GDM1 (cell line): ENCODE measurements at regions not wholly inside any gene's neighbourhood (a gene's known extent, or its start where the extent isn't known, plus 50 kb on each side); places are given as distances from the start of the nearest gene placed in this dataset.

Experiments
- DNase-seq: peaks from one replicate; lab custom pipeline; 2025; lab: John Stamatoyannopoulos, UW

DNA sequence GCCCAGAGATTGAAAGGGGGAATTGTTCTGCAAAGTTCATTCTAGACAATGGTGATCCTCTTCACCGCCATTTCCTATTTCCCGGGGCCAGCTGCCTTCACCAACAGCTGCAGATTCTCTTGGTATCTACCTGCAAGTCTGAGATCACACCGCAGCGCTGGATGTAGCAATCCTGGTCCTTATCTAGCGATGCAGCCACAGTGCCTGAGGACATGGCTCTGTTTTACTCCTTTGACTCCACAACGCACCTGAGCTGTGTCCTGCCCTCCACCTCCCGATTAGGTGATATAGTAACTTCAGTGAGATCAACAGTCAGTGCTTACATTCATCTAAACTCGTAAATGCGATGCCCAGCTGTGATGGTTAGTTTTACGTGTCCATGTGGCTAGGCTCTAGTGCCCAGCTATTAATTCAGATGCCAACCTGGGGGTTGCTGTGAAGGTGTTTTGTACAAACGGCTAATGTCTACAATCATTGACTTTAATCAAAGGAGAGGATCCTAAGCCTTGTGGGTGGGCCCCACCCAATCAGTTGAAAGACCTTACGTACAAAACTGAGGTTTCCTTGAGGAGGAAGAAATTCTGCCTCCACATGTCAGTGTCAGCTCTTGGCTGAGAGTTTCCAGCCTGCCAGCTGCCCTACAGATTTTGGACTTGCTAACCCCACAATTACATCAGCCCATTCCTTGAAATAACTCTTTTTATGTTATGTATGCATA is 189.8 kb downstream of the SH3BP4 start:
- no peak for DNase-seq

DNA sequence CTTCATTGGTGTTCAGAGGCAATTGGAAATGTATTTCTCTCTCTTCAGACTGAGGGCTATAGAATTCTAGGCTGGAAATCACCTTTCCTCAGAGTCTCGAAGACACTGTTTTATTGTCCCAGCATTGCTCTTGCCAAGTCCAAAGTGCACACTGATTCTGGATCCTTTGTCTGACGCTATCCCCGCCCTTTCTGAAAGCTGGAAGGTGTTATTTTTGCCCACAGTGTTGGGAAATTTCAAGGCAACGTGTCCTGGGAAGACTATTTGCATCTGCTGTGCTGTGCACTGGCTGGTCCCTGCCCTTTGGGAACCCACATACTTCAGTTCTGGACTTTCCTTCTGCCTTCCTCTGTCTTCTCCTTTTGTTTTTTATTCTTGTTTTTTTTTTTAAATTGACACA is 190.8 kb downstream of the SH3BP4 start:
- DNase-seq = no peak

DNA sequence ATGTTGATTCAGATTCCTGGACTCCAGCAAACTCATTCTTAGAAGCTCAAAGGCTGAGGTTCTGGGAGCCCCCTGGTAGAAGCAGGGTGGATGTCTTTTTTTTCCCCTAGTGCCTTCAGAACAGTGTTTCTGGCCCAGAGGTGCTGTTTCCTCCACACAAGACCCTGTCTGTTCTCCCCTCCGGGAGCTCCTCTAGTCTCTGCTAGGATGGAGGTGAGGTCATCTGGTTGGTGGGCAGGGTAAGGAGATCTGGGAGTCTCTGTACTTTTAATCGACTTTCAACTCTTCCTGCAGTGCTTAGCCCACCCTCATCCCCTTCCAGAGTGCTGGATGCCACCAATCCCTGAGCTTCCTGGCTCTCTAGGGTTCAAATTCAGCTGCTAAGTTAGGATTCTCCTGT is 192.0 kb downstream of the SH3BP4 start:
- no peak for DNase-seq

DNA sequence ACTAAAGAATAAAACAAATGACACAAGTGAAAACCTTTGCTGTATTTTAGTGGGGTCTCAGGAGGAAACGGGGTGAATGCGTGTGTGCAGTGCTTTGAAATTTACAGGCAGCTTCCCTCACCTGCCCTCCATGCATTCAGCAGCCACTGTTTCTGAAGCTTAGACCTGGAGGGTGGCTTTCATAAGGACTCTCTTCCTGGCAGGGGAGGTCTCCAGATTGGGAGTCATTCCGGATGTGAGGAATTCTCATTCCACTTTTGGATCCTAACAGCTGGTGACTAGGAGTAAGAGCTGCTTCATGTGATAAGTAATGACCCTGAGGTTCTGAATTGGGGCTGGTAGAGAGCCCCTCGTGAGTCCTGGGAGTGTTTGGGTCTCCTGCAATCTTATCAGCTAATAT is 192.5 kb downstream of the SH3BP4 start:
- DNase-seq = no peak

DNA sequence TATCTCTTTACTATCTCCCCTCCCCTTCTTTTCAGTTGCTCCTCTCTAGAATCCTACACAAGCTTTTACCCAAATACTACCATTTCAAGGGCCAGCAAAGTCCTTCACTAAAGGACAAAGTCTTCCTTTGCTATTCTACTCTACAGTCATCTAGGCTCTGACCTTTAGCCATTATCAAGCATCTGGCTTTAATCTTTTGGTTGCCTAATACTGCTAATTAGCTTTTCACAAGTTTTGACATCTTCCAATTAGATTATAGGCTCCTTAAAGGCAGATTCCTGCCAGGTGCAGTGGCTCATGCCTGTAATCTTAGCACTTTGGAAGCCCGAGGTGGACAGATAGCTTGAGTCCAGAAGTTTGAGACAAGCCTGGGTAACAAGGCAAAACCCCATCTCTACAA is 194.4 kb downstream of the SH3BP4 start:
- no peak for DNase-seq

DNA sequence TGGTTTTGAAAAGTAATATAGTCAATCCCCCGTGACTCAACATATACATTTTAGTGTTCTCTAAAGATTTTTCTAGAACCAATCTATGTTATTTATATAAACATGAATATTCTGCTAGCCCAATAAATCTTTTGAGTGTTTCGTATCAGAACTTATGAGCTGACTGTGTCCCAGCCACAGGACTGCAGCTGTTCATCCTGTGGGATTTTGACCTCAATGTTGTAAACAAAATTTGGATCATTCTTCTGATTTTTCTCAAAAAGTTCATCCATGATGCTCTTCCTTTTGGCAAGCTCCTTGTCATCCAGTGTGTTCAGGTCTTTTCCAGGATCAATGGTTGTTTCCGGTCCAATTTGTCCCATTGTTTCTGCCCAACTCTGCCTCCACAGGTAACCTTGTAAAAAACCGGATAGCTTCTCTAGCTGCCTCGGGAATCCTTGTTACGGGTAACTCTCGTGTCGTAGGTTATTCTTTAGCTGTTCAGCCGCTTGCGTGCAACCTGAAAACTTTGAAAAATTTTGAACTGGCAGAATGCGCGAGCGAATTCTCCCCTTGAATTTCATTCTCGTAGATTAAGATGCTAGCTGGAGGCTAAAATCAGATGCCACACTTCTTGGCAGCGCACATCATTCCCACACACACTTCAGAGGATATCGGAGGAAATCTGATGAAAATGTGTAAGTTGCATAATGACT is 195.2 kb downstream of the SH3BP4 start:
- no peak for DNase-seq

DNA sequence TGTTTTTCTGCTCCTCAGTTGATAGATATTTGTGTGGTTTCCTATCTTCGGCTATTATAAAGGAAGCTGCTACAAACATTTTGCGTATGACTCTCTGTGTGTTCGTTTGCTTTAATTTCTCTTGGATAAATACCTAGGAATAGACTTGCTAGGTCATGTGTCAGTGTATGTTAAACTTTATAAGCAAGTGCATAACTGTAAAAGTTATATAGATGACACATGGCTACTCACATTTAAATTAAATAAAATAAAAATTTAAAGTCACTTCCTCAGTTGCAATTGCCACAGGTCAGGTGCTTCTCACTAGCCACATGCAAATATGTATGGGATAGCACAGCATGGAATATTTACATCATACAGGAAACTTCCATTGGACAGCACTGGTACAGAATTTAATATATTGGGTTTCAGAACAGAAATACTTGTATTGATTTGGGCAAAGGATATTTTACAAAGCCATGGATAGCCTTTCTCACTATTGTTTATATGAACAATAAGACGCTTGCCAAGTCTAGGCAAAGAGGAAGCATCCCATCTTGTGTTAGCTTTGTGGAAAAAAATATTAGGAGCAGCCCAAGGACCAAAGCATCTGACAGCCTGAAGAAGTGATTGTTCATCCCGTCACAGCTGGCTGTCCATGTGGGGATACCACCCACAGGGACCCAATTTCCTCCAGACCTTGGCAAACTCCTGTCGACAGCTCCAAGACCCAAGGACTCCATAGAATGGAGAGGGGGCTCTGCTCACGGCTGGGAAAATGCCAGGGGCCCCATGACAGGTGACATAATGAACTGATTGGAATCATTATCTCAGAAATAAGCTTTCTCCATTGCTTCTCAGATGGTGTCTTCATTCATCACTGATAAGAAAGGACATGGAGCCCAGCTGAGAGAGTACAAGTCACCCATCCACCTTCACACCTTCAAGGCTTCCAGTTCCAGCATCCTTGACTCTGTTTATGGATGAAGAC is 196.7 kb downstream of the SH3BP4 start:
- DNase-seq = no peak

DNA sequence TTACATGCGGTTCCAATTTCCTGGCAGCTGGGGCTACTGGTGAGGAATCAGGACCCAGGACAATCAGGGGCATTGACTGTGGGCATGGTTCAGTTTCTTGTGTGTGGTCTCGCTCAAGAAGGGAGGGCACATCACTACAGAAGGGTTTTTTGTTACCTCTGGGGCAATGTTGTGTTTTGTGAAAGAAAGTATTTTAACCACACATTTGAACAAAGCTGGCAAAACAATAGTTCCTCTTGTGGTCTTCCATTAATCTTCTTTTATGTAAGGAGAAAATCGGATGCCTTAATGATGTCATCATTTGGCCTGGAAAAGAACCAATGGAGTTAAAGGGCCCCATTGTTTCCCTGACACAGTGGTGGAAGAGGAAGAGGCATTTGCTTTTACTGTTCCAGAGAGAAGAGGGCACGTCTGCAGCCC is 197.4 kb downstream of the SH3BP4 start:
- no peak for DNase-seq

DNA sequence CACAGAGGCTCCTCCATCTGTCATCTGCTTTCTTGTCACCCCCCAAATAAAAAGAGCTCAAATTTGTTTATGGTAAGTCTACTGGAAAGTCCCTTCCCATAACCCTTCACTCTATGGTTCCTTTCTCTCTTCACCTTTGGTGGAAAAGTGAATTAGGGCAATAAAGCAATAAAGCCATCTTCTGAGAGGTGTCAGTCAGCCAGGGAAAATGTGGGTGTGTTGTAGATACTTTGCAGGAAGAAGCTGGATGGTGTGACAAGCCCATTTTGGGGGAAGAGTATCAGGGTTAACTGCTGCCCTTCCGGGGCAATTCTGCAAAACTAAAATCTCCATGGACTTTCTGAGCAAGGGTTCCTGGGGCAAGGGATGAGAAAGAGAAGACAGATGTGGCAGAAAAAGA is 197.9 kb downstream of the SH3BP4 start:
- no peak for DNase-seq

DNA sequence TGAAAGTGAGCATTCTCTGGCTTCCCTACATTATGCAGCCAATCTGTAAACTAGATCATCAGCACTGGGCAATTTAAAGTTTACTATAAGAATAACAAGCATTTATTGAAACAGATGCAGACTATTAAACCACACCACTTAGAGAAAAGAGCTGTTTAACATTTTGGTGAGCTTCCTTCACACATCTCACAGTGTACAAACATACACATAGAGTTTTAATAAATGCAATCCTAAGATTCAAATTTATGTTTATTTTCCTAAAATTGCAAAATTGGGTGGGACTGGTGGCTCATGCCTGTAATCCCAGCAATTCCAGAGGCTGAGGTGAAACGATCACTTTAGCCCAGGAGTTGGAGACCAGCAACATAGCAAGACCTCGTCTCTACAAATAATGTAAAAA is 199.3 kb downstream of the SH3BP4 start:
- no peak for DNase-seq

DNA sequence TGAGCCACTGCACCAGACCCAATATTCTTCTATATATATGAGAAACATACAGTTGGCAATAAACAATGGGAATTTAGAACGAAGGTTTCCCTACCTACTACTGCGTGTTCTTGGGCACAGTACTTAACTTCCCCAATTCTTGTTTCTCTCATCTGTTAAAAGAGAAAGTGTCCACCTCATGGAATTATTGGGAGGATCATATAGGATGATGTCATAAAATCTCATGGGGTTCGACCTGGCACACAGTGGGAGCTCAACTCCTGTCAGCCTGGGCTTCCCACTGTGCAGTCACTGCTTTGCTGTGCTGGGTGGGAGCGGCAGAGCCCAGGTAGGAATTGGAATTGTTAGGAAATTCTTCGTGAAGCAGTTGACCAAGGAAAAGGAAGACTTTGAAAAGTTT is 203.3 kb downstream of the SH3BP4 start:
- DNase-seq = no peak

DNA sequence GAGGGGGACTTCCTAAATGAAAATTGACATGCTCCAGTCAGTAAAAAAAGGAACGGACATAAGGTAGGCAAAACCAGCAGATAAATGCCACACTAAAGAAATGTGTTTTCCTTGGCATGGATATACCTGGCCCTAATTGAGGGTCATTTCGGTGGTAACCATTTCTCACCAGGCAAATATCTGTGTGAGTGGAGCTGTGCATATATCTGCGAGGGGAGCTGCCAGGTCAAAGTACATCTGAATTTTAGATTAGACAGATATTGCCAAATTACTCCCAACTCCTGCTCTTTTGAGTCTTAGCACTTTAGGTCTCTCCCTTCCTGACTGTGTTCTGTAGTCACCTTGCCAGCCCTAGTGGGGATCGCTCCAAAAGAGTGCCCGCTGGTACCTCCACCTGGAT is 204.2 kb downstream of the SH3BP4 start:
- DNase-seq = no peak

DNA sequence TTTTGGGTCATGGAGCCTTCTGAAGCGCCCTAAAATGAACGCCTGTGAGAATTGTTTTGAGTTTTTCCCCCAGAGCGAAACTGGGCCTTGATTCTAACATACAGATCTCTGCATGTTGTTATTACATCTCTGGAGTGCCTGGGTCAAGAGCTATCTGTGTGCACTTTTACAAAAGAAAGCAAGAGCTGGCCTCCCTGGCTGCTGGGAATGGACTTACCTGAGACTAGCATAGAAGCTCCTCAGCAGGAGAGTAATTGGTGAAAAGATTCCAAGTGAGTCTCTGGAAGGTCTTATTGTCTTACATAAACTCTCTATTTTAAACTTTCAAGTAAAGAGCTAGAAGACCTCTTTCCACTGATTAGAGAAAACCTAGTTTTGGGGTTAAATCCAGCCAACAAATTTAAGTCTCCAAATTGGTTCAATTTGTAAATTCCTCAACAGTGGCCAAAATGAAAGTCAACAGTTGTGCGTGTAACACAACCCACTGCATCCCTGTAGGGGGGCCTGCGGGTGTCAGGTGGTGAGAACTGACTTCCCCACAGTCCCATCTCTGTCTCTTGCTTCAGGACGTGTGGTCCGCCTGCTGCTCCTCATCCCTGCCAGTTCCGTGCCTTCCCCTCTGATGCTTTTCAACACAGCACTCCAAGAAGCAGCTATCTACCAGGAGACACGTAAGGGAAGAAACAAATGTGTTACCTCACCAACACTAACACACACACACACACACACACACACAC is 206.1 kb downstream of the SH3BP4 start:
- DNase-seq = no peak

DNA sequence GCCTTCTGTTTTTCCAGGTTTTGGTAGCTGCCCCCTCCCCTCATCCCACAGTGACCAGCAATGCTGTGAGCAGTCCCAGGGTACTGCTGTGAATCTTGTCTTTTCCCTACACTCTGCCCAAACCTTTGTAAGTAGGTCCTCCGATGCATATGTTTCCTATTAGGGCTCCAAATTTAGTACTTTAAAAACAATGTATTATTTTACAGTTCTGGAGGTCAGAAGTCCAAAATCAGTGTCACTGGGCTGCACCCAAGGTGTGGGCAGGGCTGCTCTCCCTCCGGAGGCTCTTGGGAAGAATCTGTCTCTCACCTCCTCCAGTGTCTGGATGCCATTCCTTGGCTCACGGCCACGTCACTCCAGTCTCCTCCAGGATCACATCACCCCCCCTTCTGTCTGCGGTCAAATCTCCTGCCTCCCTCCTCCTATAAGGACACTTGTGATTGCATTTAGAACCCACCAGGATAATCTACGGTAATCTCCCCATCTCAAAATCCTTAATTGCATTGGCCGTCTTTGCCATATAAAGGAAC is 208.5 kb downstream of the SH3BP4 start:
- DNase-seq = no peak

DNA sequence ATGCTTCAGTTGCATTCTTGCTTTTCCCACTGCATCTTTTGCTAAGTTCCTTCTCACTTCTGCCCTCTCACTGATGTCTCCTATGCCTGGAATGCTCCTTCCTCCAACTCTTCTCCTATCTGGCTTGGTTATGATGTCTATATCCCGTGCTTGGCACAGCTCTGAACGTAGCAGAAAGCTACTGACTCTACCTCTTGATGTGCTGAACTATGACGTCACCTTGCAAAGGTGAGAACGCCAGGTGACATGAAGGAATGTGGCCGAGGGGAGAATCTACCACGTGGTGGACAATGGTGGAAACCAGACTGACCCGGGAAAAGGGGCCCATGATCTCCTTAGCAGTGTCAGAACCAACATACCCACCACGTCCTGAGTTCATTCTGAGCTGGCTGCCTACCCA is 209.7 kb downstream of the SH3BP4 start:
- no peak for DNase-seq

DNA sequence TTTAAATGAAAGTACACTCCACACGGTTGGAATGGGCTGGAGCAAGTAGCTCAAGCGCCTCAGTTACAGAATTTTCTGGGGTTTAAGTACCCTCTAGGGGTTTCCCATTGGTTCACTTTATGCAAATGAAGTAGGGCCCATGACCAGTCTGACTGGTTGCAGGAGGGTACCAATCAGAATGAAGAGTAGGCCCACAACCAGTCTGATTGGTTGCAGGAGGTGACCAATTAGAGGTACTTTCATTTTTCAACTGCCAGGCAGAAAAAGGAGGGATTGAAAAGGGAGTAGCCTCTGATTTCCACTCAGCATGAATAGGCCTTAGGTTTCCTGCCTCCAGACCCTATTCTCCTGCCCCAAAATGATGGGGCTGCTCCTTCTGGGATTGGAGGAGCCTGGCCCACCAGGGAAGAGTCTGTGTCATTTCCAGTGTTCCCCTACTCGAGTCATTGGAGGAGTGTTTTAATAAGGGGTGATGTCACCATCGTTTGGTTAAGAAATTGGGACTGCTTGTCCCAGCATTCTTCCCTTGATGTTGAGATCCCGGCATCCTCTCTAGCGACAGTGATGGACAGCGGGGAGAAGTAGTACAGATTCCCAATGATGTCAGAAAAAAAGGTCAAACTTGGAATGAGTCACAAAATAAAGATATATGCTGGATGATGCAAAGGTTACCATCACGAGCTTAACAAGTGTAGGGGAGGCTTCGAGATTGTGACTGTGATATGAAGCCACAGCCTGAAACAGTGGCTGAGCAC is 210.4 kb downstream of the SH3BP4 start:
- no peak for DNase-seq

DNA sequence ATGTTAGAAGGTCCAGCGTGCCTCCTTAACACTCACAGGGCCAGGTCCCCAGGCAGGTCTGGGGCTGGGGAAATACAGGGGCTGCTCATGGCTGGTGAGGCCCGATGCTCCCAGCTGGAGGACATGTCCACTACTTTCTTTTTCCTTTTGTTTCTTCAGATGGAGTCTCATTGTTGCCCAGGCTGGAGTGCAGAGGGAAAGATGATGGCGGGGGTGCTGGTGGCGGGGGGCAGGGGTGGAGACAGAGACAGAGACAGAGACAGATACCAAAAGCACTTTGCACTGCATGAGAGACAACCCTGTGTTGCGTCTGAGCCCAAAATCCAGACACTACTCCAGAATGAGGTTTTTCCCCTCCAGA is 211.0 kb downstream of the SH3BP4 start:
- no peak for DNase-seq

DNA sequence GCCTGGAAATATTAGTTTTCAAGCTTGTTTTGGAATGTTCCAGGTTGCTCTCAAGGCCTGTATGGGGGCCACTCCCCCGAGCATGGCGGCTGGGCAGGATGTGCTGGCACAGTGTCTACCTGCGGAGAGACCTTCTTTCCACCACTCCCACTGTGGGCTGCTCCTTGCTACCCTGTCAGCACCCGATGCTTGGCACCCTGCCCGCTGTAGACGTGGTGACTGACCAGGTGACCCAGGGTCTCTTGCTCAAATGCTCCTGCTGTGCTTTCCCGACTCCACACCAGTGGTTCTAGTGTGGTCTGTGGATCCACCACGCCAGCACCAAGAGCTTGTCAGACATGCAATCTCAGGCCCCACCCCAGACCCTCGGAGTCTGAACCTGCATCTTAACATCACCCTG is 213.3 kb downstream of the SH3BP4 start:
- DNase-seq = no peak

DNA sequence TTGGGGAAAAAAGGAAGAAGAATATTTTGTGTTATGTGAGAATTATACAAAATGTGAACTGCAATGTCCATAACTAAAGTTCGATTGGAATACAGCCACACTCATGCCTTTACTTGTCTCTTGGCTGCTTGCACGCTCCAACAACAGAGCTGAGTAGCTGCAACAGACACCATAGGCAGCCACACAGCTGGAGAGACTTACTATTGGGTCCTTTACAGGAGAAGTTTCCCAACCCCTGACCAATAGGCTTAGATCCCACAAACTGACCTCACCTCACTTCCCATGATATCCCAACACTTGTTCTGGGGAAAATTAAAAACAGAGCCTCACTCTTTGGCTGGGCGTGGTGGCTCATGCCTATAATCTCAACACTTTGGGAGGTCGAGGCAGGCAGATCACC is 213.8 kb downstream of the SH3BP4 start:
- no peak for DNase-seq

DNA sequence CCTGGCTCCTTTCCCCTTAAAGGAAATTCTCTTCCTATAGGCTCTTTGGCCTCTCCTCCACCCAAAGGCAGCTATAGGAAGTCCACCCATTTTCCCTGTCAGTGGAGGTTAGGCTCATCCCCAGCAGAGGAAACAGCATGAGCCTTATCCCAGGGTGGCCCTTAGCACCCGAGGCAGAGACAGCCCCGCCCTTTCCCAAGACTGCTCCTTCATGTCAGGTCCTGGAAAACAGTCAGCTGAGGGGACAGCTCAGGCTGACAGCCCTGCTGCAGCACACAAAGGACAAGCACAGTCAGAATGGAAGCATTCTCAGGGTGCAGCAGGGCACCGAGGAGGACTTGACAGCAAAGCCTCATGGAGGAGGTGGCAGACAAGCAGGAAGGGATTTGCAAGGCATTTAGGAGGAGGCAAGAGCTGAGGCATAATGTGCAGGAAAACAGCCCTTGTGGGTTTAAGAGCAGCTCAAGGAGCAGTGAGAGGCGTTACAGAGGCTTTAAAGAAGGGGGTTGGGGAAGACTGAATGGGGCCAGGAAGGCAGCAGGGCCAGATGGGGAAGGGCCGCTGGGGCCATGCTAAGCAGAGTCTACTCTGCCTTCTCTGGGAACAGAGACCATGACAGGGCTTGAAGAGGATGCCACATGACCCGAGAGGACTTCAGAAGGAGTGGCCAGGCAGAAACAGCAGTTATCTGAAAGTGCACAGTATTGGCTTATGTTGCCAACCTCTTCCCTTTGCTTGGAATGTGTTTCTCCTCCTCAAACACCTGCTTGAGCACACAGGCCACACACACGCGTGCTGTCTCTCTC is 216.6 kb downstream of the SH3BP4 start:
- DNase-seq = no peak
